ENCODE measurements at regions not wholly inside any gene's neighbourhood (a gene's known extent, or its start where the extent isn't known, plus 50 kb on each side); places are given as distances from the start of the nearest gene placed in this dataset.

DNA sequence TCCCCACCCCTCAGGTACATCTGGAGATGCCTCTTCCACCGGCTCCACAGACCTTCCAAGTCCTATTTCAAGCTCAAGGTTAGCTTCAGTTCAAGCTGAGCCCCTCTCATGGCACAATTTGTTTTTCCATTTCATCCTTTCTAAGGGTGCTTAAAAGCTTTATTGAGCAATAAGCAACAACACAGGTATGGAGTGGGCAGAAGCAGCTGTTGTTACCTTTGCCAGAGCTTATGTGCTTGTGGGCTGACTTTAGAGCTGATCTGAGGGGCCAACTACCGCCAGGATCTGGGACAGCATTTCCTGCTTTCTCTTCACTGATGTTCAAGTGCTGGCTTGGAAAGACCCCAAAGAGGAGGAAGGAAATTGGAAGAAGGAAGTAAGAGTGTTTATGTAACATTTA lies 140.0 kb upstream of the KLHL25 start:
- Histone ChIP-seq H3K79me2 (ENCODE audit: insufficient read depth) (no peaks in the 10 kb centered on the region), H3K36me3 (replicated peaks in 1 of 2; ENCODE audit: control insufficient read depth in 1 of 2, insufficient read depth in 2 of 2, low read length in 1 of 2) (no peaks in the 10 kb centered on the region), H2AFZ (ENCODE audit: low read depth) (no peak overlapping the region), H3K9me2 (no peaks in the 10 kb centered on the region), H3F3A (replicated peaks; ENCODE audit: insufficient read depth) (no peaks in the 10 kb centered on the region), H3K27me3 (ENCODE audit: insufficient read depth) (no peaks in the 10 kb centered on the region), H3K4me3 (ENCODE audit: low read depth in 2 of 2, low read length in 1 of 2) (no peak overlapping the region), H3K27ac (ENCODE audit: low read depth in 2 of 2, low read length in 1 of 2) (no peak overlapping the region), H3K4me1 (ENCODE audit: control insufficient read depth in 1 of 2, insufficient read depth in 2 of 2, low read depth in 1 of 2, low read length in 1 of 2) (no peaks in the 10 kb centered on the region), H3K9me3 (no peaks in the 10 kb centered on the region), H4K20me1 (ENCODE audit: insufficient read depth) (no peaks in the 10 kb centered on the region), H3K9ac (no peak overlapping the region), H3K4me2 (no peak overlapping the region)
- ChIA-PET CTCF (no interaction called here), POLR2A (no interaction called here)
- whole genome bisulfite sequencing (ENCODE audit: low lambda C conversion rate): 24% methylated on average over 2 of the region's 2 CpGs
- TF ChIP-seq CHD2 (IDR thresholded peaks at IDR 0.05; ENCODE audit: low read length, partially characterized antibody): no peak
- TF ChIP-seq ELF1 (IDR thresholded peaks at IDR 0.05): no peak
- no peak for TF ChIP-seq SIN3A (IDR thresholded peaks at IDR 0.05; ENCODE audit: borderline replicate concordance, low read depth, low read length)
- no peak for TF ChIP-seq RXRA (IDR thresholded peaks at IDR 0.05; ENCODE audit: borderline replicate concordance, low read depth)
- TF ChIP-seq, protein P1, sequence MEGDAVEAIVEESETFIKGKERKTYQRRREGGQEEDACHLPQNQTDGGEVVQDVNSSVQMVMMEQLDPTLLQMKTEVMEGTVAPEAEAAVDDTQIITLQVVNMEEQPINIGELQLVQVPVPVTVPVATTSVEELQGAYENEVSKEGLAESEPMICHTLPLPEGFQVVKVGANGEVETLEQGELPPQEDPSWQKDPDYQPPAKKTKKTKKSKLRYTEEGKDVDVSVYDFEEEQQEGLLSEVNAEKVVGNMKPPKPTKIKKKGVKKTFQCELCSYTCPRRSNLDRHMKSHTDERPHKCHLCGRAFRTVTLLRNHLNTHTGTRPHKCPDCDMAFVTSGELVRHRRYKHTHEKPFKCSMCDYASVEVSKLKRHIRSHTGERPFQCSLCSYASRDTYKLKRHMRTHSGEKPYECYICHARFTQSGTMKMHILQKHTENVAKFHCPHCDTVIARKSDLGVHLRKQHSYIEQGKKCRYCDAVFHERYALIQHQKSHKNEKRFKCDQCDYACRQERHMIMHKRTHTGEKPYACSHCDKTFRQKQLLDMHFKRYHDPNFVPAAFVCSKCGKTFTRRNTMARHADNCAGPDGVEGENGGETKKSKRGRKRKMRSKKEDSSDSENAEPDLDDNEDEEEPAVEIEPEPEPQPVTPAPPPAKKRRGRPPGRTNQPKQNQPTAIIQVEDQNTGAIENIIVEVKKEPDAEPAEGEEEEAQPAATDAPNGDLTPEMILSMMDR (IDR thresholded peaks at IDR 0.05): no peak
- TF ChIP-seq JUND (IDR thresholded peaks at IDR 0.05): no peak
- no peak for TF ChIP-seq RFX5 (IDR thresholded peaks at IDR 0.05; ENCODE audit: low read length)
- TF ChIP-seq MXI1 (IDR thresholded peaks at IDR 0.05; ENCODE audit: low read depth, low read length): no peak
- TF ChIP-seq TEAD4 (IDR thresholded peaks at IDR 0.05; ENCODE audit: borderline replicate concordance, insufficient read depth): no peak
- TF ChIP-seq, protein P2, sequence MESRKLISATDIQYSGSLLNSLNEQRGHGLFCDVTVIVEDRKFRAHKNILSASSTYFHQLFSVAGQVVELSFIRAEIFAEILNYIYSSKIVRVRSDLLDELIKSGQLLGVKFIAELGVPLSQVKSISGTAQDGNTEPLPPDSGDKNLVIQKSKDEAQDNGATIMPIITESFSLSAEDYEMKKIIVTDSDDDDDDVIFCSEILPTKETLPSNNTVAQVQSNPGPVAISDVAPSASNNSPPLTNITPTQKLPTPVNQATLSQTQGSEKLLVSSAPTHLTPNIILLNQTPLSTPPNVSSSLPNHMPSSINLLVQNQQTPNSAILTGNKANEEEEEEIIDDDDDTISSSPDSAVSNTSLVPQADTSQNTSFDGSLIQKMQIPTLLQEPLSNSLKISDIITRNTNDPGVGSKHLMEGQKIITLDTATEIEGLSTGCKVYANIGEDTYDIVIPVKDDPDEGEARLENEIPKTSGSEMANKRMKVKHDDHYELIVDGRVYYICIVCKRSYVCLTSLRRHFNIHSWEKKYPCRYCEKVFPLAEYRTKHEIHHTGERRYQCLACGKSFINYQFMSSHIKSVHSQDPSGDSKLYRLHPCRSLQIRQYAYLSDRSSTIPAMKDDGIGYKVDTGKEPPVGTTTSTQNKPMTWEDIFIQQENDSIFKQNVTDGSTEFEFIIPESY (IDR thresholded peaks at IDR 0.05; ENCODE audit: borderline replicate concordance, low read depth): no peak
- DNase-seq: no peak

DNA sequence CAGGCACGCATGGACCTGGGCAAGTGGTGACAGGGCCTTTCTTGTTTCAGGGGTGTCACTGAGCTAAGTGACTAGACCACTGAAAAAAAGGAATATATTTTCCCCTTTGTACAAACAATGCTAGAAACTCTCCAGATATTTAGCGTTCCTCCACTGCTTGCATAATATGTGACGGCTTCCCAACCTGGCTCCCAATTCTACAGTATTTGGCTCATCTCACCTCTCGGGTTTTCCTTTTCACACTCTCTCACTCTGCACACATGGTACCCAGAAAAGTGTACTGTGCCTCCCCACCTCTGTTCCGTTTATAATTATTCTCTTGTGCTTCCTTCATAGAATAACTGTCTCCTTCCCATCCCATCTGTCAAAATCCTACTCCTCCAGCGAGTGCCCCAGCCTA lies 140.5 kb upstream of the KLHL25 start:
- Histone ChIP-seq H3K4me2 (no peak overlapping the region), H3K9me2 (no peaks in the 10 kb centered on the region), H3K27me3 (ENCODE audit: insufficient read depth) (no peaks in the 10 kb centered on the region), H3K4me1 (ENCODE audit: control insufficient read depth in 1 of 2, insufficient read depth in 2 of 2, low read depth in 1 of 2, low read length in 1 of 2) (no peaks in the 10 kb centered on the region), H3F3A (replicated peaks; ENCODE audit: insufficient read depth) (no peaks in the 10 kb centered on the region), H3K36me3 (replicated peaks in 1 of 2; ENCODE audit: control insufficient read depth in 1 of 2, insufficient read depth in 2 of 2, low read length in 1 of 2) (no peaks in the 10 kb centered on the region), H3K4me3 (ENCODE audit: low read depth in 2 of 2, low read length in 1 of 2) (no peak overlapping the region), H4K20me1 (ENCODE audit: insufficient read depth) (no peaks in the 10 kb centered on the region), H3K27ac (ENCODE audit: low read depth in 2 of 2, low read length in 1 of 2) (no peak overlapping the region), H3K9ac (no peak overlapping the region), H2AFZ (ENCODE audit: low read depth) (no peak overlapping the region), H3K79me2 (ENCODE audit: insufficient read depth) (no peaks in the 10 kb centered on the region), H3K9me3 (no peaks in the 10 kb centered on the region)
- WGBS (ENCODE audit: low lambda C conversion rate): 55% methylated on average over 6 of the region's 6 CpGs
- ChIA-PET POLR2A (no interaction called here), CTCF (no interaction called here)
- TF ChIP-seq MXI1 (IDR thresholded peaks at IDR 0.05; ENCODE audit: low read depth, low read length) (no peak), FOXM1 (IDR thresholded peaks at IDR 0.05; ENCODE audit: low read depth) (no peak), SMC3 (IDR thresholded peaks at IDR 0.05; ENCODE audit: low read depth, low read length) (no peak), TEAD4 (IDR thresholded peaks at IDR 0.05; ENCODE audit: borderline replicate concordance, insufficient read depth) (no peak), SIN3A (IDR thresholded peaks at IDR 0.05; ENCODE audit: borderline replicate concordance, low read depth, low read length) (no peak), EP300 (IDR thresholded peaks at IDR 0.05; ENCODE audit: borderline replicate concordance in 1 of 2, low read depth in 1 of 2, low read length in 1 of 2) (no peak), YY1 (IDR thresholded peaks at IDR 0.05; ENCODE audit: low read depth) (no peak), FOXJ3 (CRISPR knock-in tag; IDR thresholded peaks at IDR 0.05) (no peak), ELF1 (IDR thresholded peaks at IDR 0.05) (no peak), RXRA (IDR thresholded peaks at IDR 0.05; ENCODE audit: borderline replicate concordance, low read depth) (no peak), TCF12 (IDR thresholded peaks at IDR 0.05) (no peak), GABPA (IDR thresholded peaks at IDR 0.05; ENCODE audit: low read depth) (no peak), EZH2phosphoT487 (IDR thresholded peaks at IDR 0.05; ENCODE audit: borderline replicate concordance, low read depth) (no peak)
- TF ChIP-seq, protein P3, sequence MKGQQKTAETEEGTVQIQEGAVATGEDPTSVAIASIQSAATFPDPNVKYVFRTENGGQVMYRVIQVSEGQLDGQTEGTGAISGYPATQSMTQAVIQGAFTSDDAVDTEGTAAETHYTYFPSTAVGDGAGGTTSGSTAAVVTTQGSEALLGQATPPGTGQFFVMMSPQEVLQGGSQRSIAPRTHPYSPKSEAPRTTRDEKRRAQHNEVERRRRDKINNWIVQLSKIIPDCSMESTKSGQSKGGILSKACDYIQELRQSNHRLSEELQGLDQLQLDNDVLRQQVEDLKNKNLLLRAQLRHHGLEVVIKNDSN (IDR thresholded peaks at IDR 0.05; ENCODE audit: borderline replicate concordance, low read depth): no peak
- TF ChIP-seq, protein P4, sequence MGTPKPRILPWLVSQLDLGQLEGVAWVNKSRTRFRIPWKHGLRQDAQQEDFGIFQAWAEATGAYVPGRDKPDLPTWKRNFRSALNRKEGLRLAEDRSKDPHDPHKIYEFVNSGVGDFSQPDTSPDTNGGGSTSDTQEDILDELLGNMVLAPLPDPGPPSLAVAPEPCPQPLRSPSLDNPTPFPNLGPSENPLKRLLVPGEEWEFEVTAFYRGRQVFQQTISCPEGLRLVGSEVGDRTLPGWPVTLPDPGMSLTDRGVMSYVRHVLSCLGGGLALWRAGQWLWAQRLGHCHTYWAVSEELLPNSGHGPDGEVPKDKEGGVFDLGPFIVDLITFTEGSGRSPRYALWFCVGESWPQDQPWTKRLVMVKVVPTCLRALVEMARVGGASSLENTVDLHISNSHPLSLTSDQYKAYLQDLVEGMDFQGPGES (IDR thresholded peaks at IDR 0.05; ENCODE audit: low read depth, low read length): no peak
- TF ChIP-seq, protein P5, sequence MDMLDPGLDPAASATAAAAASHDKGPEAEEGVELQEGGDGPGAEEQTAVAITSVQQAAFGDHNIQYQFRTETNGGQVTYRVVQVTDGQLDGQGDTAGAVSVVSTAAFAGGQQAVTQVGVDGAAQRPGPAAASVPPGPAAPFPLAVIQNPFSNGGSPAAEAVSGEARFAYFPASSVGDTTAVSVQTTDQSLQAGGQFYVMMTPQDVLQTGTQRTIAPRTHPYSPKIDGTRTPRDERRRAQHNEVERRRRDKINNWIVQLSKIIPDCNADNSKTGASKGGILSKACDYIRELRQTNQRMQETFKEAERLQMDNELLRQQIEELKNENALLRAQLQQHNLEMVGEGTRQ (IDR thresholded peaks at IDR 0.05; ENCODE audit: borderline replicate concordance, low read depth, low read length): no peak
- DNase-seq: no peak

Data from SK-N-SH (cell line).